ENCODE measurements at regions not wholly inside any gene's neighbourhood (a gene's known extent, or its start where the extent isn't known, plus 50 kb on each side); places are given as distances from the start of the nearest gene placed in this dataset.

DNA sequence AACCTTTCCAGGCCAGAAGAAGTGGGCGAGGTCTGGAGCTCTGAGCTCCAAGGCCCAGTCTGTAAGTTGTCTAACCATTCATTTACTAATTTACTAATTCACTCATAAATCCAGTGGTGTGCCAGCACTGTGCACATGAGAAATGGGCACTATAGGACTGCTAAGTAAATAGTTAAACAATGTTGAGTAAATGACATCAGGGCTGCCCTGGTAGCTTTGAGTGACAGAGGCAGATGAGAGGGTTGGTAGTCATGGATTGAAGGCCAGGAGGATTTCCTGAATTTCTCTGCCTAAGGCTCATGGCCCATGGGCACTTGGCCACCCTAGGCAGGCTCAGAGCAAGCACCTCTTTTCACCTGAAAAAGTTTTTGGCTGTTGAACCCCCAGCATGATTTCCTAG lies 216.9 kb upstream of the RXFP2 start:
- no peaks in the 10 kb centered on the region for H3K79me1 ChIP-seq (ENCODE audit: low read length)
- no peak overlapping the region for H4K5ac ChIP-seq (ENCODE audit: low read length)
- no peak for DNase-seq
- H4K8ac ChIP-seq (ENCODE audit: low read depth, low read length): no peak overlapping the region
- no peaks in the 10 kb centered on the region for H3K4me1 ChIP-seq (ENCODE audit: control insufficient read depth, low read depth, low read length)
- H3K27ac ChIP-seq (ENCODE audit: low read depth, low read length): no peak overlapping the region
- H3K18ac ChIP-seq (ENCODE audit: low read length): no peak overlapping the region
- H3K36me3 ChIP-seq (ENCODE audit: control insufficient read depth, insufficient read depth, low read length): no peaks in the 10 kb centered on the region
- no peak overlapping the region for H3K4me3 ChIP-seq (ENCODE audit: low read length)
- no peak overlapping the region for H3K4ac ChIP-seq (ENCODE audit: low read depth, low read length)
- H3K4me2 ChIP-seq (ENCODE audit: low read length): no peak overlapping the region
- no peak overlapping the region for H3K23ac ChIP-seq (ENCODE audit: low read length)
- no peak overlapping the region for H2BK15ac ChIP-seq (replicated peaks; ENCODE audit: low read depth)
- no peak overlapping the region for H2AK5ac ChIP-seq (ENCODE audit: low read length)
- H2BK120ac ChIP-seq (ENCODE audit: low read depth, low read length): no peak overlapping the region
- no CpG with 5 or more reads among the region's 1 CpG for WGBS (ENCODE audit: extremely low coverage, insufficient coverage, low lambda C conversion rate)
- no peak overlapping the region for H2BK5ac ChIP-seq (ENCODE audit: low read length)
- H3K27me3 ChIP-seq (ENCODE audit: insufficient read depth, low read length, poor library complexity): no peaks in the 10 kb centered on the region
- no peaks in the 10 kb centered on the region for H3K79me2 ChIP-seq (ENCODE audit: control insufficient read depth, insufficient read depth, low read length)
- no peak overlapping the region for H3K9ac ChIP-seq (ENCODE audit: low read length)
- H3K56ac ChIP-seq (ENCODE audit: low read length): no peak overlapping the region

DNA sequence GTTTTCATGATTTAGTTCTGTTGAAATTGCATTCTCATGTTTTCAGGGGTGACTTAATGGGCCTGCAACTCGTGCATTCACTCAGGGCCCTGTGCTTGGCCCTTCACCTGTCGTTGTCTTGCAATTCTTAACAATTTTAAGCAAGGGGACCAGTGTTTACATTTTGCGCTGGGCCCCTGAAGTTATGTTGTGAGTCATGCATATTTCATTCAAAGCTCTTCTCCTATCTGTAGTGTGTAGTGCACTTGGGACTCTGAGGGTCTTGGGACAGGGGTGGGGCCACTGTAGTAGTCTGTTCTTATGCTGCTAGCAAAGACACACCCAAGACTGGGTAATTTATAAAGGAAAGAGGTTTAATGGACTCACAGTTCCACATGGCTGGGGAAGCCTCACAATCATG lies 211.2 kb upstream of the RXFP2 start:
- DNase-seq: no peak
- WGBS (ENCODE audit: extremely low coverage, insufficient coverage, low lambda C conversion rate): no CpG with 5 or more reads among the region's 3 CpGs
- Histone ChIP-seq H3K4ac (ENCODE audit: low read depth, low read length) (no peak overlapping the region), H3K79me2 (ENCODE audit: control insufficient read depth, insufficient read depth, low read length) (no peaks in the 10 kb centered on the region), H2BK5ac (ENCODE audit: low read length) (no peak overlapping the region), H3K4me2 (ENCODE audit: low read length) (no peak overlapping the region), H2AK5ac (ENCODE audit: low read length) (no peak overlapping the region), H3K79me1 (ENCODE audit: low read length) (no peaks in the 10 kb centered on the region), H4K8ac (ENCODE audit: low read depth, low read length) (no peak overlapping the region), H2BK15ac (replicated peaks; ENCODE audit: low read depth) (no peak overlapping the region), H4K5ac (ENCODE audit: low read length) (no peak overlapping the region), H2BK120ac (ENCODE audit: low read depth, low read length) (no peak overlapping the region), H3K27ac (ENCODE audit: low read depth, low read length) (no peak overlapping the region), H3K4me3 (ENCODE audit: low read length) (no peak overlapping the region), H3K18ac (ENCODE audit: low read length) (no peak overlapping the region), H3K36me3 (ENCODE audit: control insufficient read depth, insufficient read depth, low read length) (no peaks in the 10 kb centered on the region), H3K4me1 (ENCODE audit: control insufficient read depth, low read depth, low read length) (no peaks in the 10 kb centered on the region), H3K9ac (ENCODE audit: low read length) (no peak overlapping the region), H3K23ac (ENCODE audit: low read length) (no peak overlapping the region), H3K56ac (ENCODE audit: low read length) (no peak overlapping the region), H3K27me3 (ENCODE audit: insufficient read depth, low read length, poor library complexity) (no peaks in the 10 kb centered on the region)

DNA sequence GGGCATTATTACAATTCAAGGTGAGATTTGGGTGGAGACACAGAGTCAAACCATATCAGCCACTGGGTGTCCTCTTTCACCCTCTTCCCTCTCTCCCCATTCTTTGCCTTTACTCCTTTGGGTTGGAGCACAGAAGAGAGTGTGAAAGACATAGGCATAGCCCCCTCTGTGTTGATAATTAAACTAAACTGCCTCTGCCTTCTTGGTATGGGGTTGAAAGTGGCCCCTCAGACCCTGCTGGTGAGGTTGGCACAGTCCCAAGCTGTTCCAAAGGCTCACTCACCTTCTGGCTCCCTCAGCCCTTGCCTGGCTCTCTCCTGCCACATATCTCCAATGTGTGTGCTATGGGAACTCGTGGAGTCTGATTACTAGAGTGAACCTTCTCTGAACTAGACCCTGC lies 210.6 kb upstream of the RXFP2 start:
- no peaks in the 10 kb centered on the region for H3K79me1 ChIP-seq (ENCODE audit: low read length)
- no peak overlapping the region for H2BK120ac ChIP-seq (ENCODE audit: low read depth, low read length)
- no CpG with 5 or more reads among the region's 1 CpG for WGBS (ENCODE audit: extremely low coverage, insufficient coverage, low lambda C conversion rate)
- no peaks in the 10 kb centered on the region for H3K4me1 ChIP-seq (ENCODE audit: control insufficient read depth, low read depth, low read length)
- no peak overlapping the region for H4K8ac ChIP-seq (ENCODE audit: low read depth, low read length)
- no peak overlapping the region for H3K4me2 ChIP-seq (ENCODE audit: low read length)
- no peak for DNase-seq
- no peaks in the 10 kb centered on the region for H3K27me3 ChIP-seq (ENCODE audit: insufficient read depth, low read length, poor library complexity)
- H3K36me3 ChIP-seq (ENCODE audit: control insufficient read depth, insufficient read depth, low read length): no peaks in the 10 kb centered on the region
- H2BK5ac ChIP-seq (ENCODE audit: low read length): no peak overlapping the region
- H2AK5ac ChIP-seq (ENCODE audit: low read length): no peak overlapping the region
- no peak overlapping the region for H3K27ac ChIP-seq (ENCODE audit: low read depth, low read length)
- H3K79me2 ChIP-seq (ENCODE audit: control insufficient read depth, insufficient read depth, low read length): no peaks in the 10 kb centered on the region
- no peak overlapping the region for H2BK15ac ChIP-seq (replicated peaks; ENCODE audit: low read depth)
- H3K4ac ChIP-seq (ENCODE audit: low read depth, low read length): no peak overlapping the region
- no peak overlapping the region for H3K23ac ChIP-seq (ENCODE audit: low read length)
- no peak overlapping the region for H3K4me3 ChIP-seq (ENCODE audit: low read length)
- no peak overlapping the region for H3K56ac ChIP-seq (ENCODE audit: low read length)
- no peak overlapping the region for H3K18ac ChIP-seq (ENCODE audit: low read length)
- no peak overlapping the region for H4K5ac ChIP-seq (ENCODE audit: low read length)
- no peak overlapping the region for H3K9ac ChIP-seq (ENCODE audit: low read length)

DNA sequence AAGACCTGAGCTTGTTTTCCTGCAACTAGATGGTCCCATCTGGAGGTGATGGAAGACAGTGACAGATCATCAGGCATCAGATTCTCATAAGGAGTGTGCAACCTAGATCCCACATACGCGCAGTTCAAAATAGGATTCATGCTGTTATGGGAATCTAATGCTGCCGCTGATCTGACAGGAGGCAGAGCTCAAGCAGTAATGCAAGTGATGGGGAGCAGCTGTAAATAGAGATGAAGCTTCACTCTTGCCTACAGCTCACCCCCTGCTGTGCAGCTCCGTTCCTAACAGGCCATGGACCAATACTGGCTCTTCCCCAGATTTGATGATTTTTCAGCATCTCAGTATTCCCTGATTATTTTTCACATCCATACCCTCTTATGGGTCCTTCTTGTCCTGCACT lies 208.4 kb upstream of the RXFP2 start:
- DNase-seq: no peak
- Histone ChIP-seq H3K79me1 (ENCODE audit: low read length) (no peaks in the 10 kb centered on the region), H3K36me3 (ENCODE audit: control insufficient read depth, insufficient read depth, low read length) (no peaks in the 10 kb centered on the region), H2BK5ac (ENCODE audit: low read length) (no peak overlapping the region), H3K18ac (ENCODE audit: low read length) (no peak overlapping the region), H3K4ac (ENCODE audit: low read depth, low read length) (no peak overlapping the region), H3K4me1 (ENCODE audit: control insufficient read depth, low read depth, low read length) (no peaks in the 10 kb centered on the region), H3K9ac (ENCODE audit: low read length) (no peak overlapping the region), H3K27me3 (ENCODE audit: insufficient read depth, low read length, poor library complexity) (no peaks in the 10 kb centered on the region), H4K5ac (ENCODE audit: low read length) (no peak overlapping the region), H2BK15ac (replicated peaks; ENCODE audit: low read depth) (no peak overlapping the region), H3K23ac (ENCODE audit: low read length) (no peak overlapping the region), H3K27ac (ENCODE audit: low read depth, low read length) (no peak overlapping the region), H3K56ac (ENCODE audit: low read length) (no peak overlapping the region), H2AK5ac (ENCODE audit: low read length) (no peak overlapping the region), H2BK120ac (ENCODE audit: low read depth, low read length) (no peak overlapping the region), H4K8ac (ENCODE audit: low read depth, low read length) (no peak overlapping the region), H3K4me2 (ENCODE audit: low read length) (no peak overlapping the region), H3K4me3 (ENCODE audit: low read length) (no peak overlapping the region), H3K79me2 (ENCODE audit: control insufficient read depth, insufficient read depth, low read length) (no peaks in the 10 kb centered on the region)
- no CpG with 5 or more reads among the region's 4 CpGs for WGBS (ENCODE audit: extremely low coverage, insufficient coverage, low lambda C conversion rate)

DNA sequence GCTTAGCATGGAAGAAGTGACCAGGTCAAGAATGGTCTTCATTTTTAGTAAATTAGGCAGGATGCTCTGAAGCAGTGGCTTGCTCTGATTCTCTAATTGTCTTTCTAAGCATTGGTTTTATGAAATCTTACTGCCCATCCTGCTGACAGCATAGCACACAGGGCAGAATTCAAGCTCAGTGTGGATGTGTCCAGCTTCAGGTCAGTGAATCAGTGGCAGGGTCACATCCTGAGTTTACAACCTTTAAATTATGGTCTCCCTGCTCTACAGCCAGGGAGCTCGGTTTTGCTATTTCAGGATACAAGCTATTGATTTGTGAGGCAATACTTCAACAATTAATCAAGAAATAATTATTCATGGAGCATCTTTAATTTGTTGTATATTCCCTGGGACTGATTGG lies 202.3 kb upstream of the RXFP2 start:
- no peak overlapping the region for H3K56ac ChIP-seq (ENCODE audit: low read length)
- no peak overlapping the region for H2BK5ac ChIP-seq (ENCODE audit: low read length)
- DNase-seq: no peak
- no peak overlapping the region for H3K4me2 ChIP-seq (ENCODE audit: low read length)
- no peak overlapping the region for H4K8ac ChIP-seq (ENCODE audit: low read depth, low read length)
- H3K18ac ChIP-seq (ENCODE audit: low read length): no peak overlapping the region
- WGBS (ENCODE audit: extremely low coverage, insufficient coverage, low lambda C conversion rate): no CpG with 5 or more reads among the region's 1 CpG
- H4K5ac ChIP-seq (ENCODE audit: low read length): no peak overlapping the region
- H3K4ac ChIP-seq (ENCODE audit: low read depth, low read length): no peak overlapping the region
- H3K9ac ChIP-seq (ENCODE audit: low read length): no peak overlapping the region
- H2AK5ac ChIP-seq (ENCODE audit: low read length): no peak overlapping the region
- H3K79me2 ChIP-seq (ENCODE audit: control insufficient read depth, insufficient read depth, low read length): no peaks in the 10 kb centered on the region
- no peaks in the 10 kb centered on the region for H3K79me1 ChIP-seq (ENCODE audit: low read length)
- no peaks in the 10 kb centered on the region for H3K27me3 ChIP-seq (ENCODE audit: insufficient read depth, low read length, poor library complexity)
- H2BK15ac ChIP-seq (replicated peaks; ENCODE audit: low read depth): no peak overlapping the region
- H3K27ac ChIP-seq (ENCODE audit: low read depth, low read length): no peak overlapping the region
- H3K4me3 ChIP-seq (ENCODE audit: low read length): no peak overlapping the region
- no peaks in the 10 kb centered on the region for H3K36me3 ChIP-seq (ENCODE audit: control insufficient read depth, insufficient read depth, low read length)
- no peak overlapping the region for H2BK120ac ChIP-seq (ENCODE audit: low read depth, low read length)
- H3K4me1 ChIP-seq (ENCODE audit: control insufficient read depth, low read depth, low read length): no peaks in the 10 kb centered on the region
- no peak overlapping the region for H3K23ac ChIP-seq (ENCODE audit: low read length)

Data from mesendoderm (in vitro differentiated cells).